BJ (cell line): ENCODE measurements at regions not wholly inside any gene's neighbourhood (a gene's known extent, or its start where the extent isn't known, plus 50 kb on each side); places are given as distances from the start of the nearest gene placed in this dataset.

Experiments used
- CTCF ChIA-PET: fragments of 350-600 bp; formaldehyde crosslinking; extraction: SDS; loops from one replicate; lab custom pipeline; 2021; ENCODE audit warnings: antibody characterized with exemption, inconsistent platforms; lab: Yijun Ruan, JAX
- POLR2A ChIA-PET: fragments of 300-600 bp; sonication (Branson Sonifier 250); formaldehyde crosslinking; extraction: SDS; loops from one replicate; lab custom pipeline; 2021; ENCODE audit warnings: antibody characterized with exemption; lab: Charles Lee
- DNase-seq: peaks from one replicate; pipeline ENCODE4 v3.0.0-alpha.2; 2011; ENCODE audit warnings: low read depth
- H3K27me3 ChIP-seq: 2 replicates; pipeline ENCODE4 v1.6.0; 2011; ENCODE audit warnings: low read length; ENCODE audit not compliant: control insufficient read depth, insufficient read depth
- H3K36me3 ChIP-seq: 2 replicates; pipeline ENCODE4 v1.5.1; 2011; ENCODE audit warnings: low read length; ENCODE audit not compliant: control insufficient read depth, insufficient read depth
- H3K4me3 ChIP-seq: 2 replicates; pipeline ENCODE4 v1.5.1; 2011; ENCODE audit warnings: low read depth, mild to moderate bottlenecking, control low read depth, low read length
- CTCF ChIP-seq: IDR thresholded peaks from 2 replicates; pipeline ENCODE4 v1.5.1; 2011; ENCODE audit warnings: low read depth, mild to moderate bottlenecking, control low read depth, inconsistent platforms, low read length, moderate library complexity; ENCODE audit not compliant: insufficient read depth

DNA sequence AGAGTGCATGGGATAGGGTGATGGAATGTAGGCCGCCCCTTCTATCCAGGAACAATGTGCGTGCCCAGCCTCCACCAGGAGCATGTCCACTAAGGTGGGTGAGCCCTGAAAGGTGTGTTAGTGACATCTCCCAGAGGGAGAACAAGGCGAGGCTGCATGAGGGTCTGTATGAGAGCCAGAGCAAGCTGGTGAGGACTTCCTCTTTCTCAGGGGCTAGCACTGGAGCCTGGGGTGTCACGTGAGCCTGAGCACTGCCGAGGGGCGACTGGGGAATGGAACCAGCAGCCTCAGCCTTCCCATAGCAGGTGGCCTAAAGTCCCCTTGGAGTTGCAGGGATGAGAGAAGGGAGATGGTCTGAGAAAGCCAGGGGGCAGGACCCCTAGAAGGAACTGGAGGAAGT is 156.3 kb upstream of the COBL start:
- ChIA-PET CTCF (no interaction called here), POLR2A (no interaction called here)
- no peak for DNase-seq
- Histone ChIP-seq H3K4me3 (no peak overlapping the region), H3K36me3 (no peaks in the 10 kb centered on the region), H3K27me3 (no peaks in the 10 kb centered on the region)
- no peak for TF ChIP-seq CTCF

GRCh38 chr7:51471981-51472296 is 155.3 kb upstream of the COBL start:
- no peaks in the 10 kb centered on the region for H3K27me3 ChIP-seq
- H3K36me3 ChIP-seq: no peaks in the 10 kb centered on the region
- no peak for TF ChIP-seq CTCF
- H3K4me3 ChIP-seq: no peak overlapping the region
- CTCF ChIA-PET: no interaction called here
- POLR2A ChIA-PET: no interaction called here
- no peak for DNase-seq

- CTCF ChIA-PET: no interaction called here
- TF ChIP-seq CTCF: no peak
Measured at GRCh38 chr7:51471210-51471980, 154.8 kb upstream of the COBL start.

DNA sequence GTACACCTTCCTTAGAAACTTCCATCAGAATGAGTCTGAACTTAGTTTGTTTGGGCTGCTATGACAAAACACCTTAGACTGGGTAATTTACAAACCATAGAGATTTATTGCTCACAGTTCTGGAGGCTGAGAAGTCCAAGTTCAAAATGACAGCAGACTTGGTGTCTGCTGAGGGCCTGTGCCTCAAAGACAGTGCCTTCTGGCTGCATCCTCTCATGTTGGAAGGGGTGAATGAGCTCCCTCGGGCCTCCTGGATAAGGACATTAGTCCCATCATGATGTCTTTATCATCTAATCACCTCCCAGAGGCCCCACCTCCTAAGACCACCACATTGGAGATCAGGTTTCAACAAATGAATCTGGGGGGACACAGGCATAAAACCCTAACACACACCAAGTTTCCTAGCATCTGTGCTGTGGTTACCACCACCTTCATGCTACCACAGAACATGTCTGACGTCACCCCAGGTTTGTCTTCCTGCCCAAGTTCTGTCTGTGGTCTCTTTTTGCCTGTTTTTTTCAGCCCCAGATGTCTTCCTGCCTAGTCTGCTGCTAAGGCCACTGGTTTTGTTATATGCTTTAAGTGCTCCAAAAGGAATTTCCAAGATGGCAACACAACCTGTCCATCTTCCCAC is 150.9 kb upstream of the COBL start:
- Histone ChIP-seq H3K4me3 (no peak overlapping the region), H3K36me3 (no peaks in the 10 kb centered on the region), H3K27me3 (no peaks in the 10 kb centered on the region)
- no peak for TF ChIP-seq CTCF
- no peak for DNase-seq
- POLR2A ChIA-PET: no interaction called here
- CTCF ChIA-PET: no interaction called here

More at GRCh38 chr7:51471210-51471980, 154.8 kb upstream of the COBL start:
- H3K36me3 ChIP-seq: no peaks in the 10 kb centered on the region
- POLR2A ChIA-PET: no interaction called here
- H3K4me3 ChIP-seq: no peak overlapping the region
- H3K27me3 ChIP-seq: no peaks in the 10 kb centered on the region
- DNase-seq: no peak

DNA sequence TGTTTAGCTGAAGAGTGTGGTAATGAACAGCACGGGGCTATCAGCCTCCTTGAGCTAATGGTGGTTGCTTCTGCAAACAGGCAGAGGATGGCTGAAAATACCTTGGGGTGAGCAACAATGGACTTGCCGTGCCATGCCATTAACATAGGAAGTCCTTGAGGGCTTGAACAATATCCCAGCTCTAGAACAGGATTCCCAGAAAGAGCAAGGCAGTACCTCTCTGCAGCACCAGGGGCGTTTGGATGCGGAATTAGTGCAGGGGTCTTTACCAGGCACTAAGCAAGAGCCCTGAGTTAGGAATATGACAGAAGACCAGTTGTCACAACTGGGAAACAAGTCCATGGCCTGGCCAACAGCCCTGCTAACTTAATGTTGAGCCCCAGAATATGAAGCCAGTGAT is 143.2 kb upstream of the COBL start:
- DNase-seq: no peak
- Histone ChIP-seq H3K36me3 (no peaks in the 10 kb centered on the region), H3K4me3 (no peak overlapping the region), H3K27me3 (no peaks in the 10 kb centered on the region)
- ChIA-PET POLR2A (no interaction called here), CTCF (no interaction called here)
- no peak for TF ChIP-seq CTCF
